HG03064 (cell line): ENCODE measurements at regions not wholly inside any gene's neighbourhood (a gene's known extent, or its start where the extent isn't known, plus 50 kb on each side); places are given as distances from the start of the nearest gene placed in this dataset.

ENCODE experiments used
- ATAC-seq: cut with Tn5 transposase; IDR thresholded peaks from one replicate; pipeline ENCODE4 v1.9.1; 2021; ENCODE audit warnings: low read depth; ENCODE audit not compliant: unreplicated experiment

DNA sequence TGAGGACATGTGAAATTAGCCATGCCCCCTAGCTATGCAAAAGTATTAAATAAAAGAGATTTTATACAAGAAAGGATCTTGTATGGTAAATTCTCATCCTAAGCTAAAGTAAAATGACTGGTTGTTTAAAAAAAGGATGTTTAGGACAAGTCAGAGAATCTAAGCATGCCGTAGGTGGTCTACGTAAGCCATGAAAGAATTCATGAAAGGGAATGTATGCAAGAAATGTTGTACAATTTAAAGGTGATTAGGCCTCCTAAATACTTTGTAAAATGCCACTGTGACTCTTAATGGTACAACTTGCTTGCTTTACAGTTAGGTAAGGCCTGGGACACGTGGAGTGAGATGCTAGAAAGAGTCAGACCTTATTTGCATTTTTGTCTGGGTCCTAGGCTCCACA is 209.0 kb downstream of the EFHB start:
- no peak for ATAC-seq

DNA sequence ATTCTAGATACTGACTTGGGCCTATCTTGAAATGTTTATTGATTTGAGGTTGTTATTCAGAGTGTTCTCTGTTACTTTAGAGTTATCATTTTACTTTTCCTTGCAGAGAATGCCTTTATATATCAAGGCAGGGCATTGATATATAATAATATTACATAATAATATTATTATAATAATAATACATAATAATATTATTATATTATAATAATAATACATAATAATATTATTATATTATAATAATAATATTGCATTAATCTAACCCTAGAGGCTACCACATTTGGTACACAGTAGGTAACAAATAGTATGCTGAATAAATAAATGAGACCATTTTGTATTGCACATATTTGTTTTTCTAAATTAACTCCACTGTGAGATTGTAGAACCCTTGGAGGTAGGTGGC is 216.3 kb downstream of the EFHB start:
- no peak for ATAC-seq

DNA sequence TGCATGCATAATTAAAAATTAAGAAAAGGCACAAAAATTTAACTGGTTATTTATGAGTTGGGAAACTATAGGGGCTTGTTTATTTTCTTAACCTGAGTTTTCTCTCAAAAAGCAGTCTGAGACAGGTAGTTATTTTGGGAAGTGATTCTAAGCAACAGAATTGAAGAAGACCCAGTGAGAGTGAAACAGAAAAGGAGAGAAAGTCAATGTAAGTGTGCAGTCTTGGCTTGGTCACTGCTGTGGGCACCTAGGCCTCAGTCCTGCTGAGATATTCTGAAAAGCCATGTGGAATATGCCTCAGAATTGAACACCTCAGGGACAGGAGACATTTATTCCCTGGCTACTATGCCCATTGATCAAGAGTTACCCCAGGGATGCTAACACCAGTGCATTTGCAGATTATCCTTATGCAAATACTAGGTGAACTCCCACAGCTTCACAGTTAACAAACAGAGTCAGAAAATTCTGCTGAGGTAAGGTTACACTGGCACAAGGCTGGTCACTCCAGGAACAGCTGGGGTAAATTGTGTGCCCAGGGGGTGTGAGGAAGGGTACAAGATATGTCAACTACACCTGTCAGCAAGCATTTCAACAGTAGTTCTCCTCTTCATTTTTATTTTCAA is 222.7 kb downstream of the EFHB start:
- ATAC-seq, result no peak

DNA sequence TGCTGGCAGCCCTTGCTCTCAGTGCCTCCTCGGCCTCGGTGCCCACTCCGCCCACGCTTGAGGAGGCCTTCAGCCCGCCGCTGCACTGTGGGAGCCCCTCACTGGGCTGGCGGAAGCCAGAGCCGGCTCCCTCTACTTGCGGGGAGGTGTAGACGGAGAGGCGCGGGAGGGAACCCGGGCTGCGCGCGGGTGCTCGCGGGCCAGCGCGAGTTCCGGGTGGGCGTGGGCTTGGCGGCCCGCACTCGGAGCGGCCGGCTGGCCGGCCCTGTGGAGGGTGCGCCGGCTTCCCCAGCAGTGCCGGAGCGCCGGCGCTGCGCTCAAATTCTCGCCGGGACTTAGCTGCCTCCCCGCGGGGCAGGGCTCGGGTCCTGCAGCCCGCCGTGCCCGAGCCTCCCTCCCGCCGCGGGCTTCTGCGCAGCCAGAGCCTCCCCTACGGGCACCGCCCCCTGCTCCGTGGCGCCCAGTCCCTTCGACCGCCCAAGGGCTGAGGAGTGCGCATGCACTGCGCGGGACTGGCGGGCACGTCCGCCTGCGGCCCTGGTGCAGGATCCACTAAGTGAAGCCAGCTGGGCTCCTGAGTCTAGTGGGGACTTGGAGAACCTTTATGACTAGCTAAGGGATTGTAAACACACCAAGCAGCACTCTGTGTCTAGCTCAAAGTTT is 231.5 kb downstream of the EFHB start:
- no peak for ATAC-seq

DNA sequence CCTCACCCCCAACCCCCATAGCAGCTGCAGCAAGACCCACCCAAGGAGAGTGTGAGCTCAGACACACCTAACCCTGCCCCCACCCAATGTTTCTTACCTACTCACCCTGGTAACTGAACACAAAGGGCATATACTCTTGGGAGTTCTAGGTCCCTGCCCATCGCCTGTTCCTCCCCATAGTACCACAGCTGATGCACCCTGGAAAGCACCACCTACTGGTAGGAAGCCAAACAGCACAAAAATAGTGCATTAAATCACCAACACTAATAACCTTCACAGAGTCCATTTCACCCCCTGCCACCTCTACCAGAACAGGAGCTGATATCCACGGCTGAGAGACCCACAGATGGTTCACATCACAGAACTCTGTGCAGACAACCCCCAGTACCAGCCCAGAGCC is 245.2 kb downstream of the EFHB start:
- no peak for ATAC-seq

DNA sequence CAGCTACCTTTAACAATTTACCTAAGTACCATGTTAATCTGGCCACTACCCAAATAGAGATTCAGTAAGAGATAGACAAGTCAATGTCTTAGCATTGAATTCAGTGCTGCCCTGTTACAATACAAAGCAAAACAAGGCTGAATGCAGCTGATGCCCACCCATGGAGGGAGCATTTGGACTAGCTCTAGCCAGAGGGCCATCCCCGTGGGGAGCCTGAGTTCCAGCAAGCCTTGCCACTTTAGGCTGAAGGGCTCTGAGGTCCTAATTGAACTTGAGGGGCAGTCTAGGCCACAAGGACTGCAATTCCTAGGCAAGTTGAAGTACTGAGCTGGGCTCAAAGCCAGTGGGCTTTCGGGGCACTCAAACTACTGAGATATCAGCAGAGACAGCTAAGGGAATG is 265.9 kb downstream of the EFHB start:
- no peak for ATAC-seq

DNA sequence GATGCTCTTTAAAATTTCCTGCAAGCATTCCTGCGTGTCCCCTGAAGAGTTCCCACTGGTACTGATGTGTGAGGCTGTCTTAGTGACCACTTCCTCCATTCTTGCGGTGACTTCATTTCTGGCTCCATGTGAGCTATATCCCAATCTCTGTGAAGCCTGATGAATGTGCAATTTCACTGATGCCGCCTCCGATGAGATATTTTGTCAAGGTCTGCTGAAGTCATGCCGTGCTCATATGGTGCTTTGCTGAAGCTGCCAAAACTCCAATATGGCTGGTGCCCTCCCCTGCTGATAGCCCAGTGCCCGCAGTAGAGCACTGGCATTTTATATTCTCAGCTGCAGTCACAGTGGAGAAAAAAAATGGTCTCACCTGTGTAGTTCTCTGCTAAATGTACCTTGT is 271.5 kb downstream of the EFHB start:
- no peak for ATAC-seq

DNA sequence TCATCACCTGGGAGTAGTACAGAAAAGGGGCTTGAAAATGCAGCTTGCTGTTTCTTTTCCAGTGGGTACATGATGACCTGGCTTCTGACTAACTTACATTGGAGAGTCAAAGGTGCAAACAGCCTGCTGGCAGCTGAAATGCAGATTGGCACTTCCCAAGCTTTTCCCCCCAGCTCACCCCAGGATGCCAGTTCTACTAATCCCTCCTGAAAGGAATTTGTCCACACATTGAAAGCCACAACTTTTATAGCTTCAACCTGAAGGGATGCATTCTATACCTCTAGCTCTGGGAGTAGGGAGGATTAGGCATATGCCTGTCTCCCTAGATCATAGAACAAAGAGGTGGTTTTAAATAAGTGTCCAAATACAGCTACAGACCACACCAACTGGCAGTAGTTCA is 281.7 kb downstream of the EFHB start:
- no peak for ATAC-seq

DNA sequence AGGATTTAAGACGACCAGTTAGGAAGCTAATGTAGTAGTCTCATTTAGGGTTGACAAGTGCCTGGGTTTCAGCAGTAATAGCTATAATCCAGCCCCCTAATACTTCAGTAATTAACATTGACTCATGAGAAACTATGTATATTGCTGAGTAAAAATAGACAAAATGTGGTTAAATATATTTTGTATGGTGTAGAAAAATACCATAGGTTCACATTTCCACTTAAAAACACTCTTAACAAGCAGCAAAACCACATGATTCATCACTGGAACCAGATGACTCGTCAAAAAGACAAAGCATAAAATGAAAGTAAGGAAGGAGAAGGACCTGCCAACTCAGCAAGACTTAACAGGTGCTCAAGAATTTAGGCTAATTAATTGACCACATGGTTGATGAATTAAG is 288.9 kb downstream of the EFHB start:
- ATAC-seq, result no peak

DNA sequence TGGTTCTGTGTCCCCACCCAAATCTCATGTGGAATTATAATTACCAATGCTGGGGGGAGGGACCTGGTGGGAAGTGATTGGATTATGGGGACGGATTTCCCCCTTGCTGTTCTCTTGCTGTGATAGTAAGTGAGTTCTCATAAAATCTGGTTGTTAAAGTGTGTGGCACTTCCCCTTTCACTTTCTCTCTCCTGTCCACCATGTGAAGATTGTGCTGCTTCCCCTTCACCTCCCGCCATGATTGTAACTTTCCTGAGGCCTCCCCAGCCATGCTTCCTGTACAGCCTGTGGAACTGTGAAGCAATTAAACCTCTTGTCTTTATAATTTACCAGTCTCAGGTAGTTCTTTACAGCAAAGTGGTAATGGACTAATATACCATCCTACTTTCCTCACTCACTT is 289.6 kb downstream of the EFHB start:
- no peak for ATAC-seq

DNA sequence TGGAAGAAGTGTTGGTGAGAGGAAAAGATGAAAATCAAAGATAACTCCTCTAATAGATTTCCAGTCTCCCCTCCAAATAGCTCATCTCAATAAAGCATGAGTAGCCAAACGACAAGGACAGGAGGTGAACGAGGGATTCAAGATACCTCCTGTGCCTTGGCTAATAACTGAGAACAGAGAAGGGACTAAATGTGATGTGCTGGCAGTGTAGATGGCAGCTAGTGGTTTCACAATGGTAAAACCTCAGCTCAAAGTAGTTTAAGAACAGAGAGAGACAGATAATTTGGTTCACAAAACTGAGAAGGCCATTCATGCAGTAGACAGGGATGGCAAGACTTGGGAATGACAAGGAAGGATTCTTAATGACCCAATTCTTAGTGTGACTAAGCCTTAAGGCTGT is 292.6 kb downstream of the EFHB start:
- no peak for ATAC-seq

DNA sequence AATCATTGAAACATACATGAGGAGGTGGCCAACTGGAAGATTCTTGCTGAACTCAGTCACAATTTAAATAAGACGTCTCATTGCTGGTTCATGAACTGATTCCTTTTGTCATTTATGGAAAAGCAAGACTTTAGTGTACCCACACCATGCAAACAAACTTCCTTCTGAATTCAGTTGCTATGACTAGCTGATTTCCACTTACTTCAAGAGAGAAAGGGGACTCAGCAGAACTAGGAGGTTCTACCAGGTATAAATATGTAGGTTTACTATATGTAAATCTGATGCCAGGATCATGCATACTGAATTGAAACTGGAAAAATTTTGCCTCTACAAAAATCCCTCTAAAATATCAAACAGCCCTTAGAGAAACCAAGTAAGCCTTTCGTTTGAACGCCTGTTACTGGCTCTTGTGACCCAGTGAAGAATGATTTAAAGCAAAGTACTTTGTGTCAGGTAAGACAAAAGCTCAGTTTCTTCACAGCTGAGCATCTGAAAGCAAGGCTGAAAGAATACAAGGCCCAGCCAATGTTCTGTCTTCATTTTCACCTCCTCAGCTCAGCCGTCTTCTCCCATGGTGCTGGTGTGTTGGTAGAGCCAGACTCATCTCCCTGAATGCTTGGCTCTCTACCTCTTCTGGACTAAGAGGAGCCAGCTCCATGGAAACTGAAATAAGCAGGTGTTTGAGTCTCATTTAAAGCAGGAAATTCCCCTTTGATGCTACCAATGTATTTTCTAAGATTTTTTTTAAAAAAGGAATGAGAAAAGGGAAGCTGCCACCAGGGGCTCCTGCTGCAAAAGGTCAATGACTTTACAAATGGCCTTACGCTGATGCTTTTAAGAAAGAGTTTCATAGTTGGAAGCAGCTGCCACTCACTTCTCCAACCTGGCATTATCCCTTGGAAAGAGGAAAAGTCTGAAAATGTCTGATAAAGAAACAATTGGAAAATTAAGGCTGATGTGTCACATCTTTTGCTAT is 301.6 kb downstream of the EFHB start:
- ATAC-seq, result no peak

DNA sequence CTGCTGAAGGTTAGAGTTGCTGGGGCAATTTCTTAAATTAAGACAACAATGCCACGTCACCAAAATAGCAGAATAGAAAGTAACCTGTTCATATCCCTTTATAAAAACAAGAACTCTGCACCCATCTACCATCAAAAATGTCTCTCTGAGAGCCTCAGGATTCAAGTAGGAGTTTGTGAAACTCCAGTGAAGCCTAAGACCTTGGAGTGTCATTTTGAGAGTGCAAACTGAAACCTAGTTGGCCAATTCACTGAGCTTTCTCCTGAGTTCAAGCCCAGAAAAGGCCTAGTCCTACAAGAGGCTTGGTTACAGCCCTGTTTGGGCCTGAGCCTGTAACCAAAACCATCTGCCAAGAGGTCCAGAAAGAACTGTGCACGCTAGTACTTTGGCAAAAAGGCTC is 335.1 kb downstream of the EFHB start:
- peak; percentile 70 for ATAC-seq

DNA sequence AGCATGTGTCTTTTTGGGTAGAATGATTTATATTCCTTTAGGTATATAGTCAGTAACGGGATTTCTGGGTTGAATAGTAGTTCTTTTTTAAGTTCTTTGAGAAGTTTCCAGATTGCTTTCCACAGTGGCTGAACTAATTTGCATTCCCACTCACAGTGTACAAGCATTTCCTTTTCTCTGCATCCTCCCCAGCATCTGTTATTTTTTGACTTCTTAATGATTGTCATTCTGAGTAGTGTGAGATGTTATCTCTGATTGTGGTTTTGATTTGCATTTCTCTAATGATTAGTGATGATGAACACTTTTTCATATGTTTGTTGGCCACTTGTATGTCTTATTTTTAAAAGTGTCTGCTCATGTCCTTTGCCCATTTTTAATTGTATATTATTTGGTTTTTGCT is 337.6 kb downstream of the EFHB start:
- no peak for ATAC-seq

DNA sequence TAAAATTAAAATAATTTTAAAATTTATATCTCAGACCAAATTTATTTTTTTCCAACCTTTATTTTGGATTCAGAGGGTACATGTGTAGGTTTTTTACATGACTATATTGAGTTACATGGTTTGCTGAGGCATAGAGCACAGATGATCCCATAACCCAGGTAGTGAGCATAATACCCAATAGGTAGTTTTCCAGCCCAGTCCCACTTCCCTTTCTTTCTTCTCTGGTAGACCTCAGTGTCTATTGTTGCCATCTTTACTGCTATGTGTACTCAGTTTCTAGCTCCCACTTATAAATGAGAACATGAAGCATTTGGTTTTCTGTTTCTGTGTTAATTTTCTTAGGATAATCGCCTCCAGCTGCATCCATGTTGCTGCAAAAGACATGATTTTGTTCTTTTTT is 338.1 kb downstream of the EFHB start:
- no peak for ATAC-seq
